ENCODE measurements at regions not wholly inside any gene's neighbourhood (a gene's known extent, or its start where the extent isn't known, plus 50 kb on each side); places are given as distances from the start of the nearest gene placed in this dataset.

DNA sequence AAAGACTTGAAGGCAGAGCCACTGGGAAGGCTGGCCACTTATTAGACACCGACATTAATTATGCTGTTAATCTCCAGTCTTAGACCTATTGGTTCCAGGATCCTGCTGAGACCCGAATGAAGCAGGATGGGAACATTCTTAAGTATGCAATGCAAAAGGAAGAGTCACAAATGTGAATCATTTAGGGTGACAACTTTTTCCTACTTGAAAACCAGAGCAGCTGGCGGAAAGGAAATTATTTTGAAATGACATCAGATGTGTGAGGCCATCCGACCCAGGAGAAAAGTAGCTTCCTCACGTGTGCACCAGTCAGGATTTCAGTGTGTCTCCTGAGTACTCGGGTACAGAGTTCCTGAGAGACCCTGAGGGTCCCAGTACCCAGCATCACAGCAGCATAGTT, 222.9 kb upstream of the NCKAP5 start:
- ATAC-seq (replicated peaks in 1 of 2) (no peak), DNase-seq (no peak)
- Mint-ChIP-seq H3K27ac (no peak overlapping the region), H3K36me3 (ENCODE audit: insufficient read depth in 2 of 2) (peaks cover 3 to 4% of the 10 kb centered on the region in 2 donors), H3K27me3 (ENCODE audit: low read depth) (peaks cover 10% of the 10 kb centered on the region), H3K4me3 (no peak overlapping the region), H3K9me3 (peaks cover 3 to 12% of the 10 kb centered on the region in 2 donors), H3K4me1 (ENCODE audit: low read depth) (no peaks in the 10 kb centered on the region)

DNA sequence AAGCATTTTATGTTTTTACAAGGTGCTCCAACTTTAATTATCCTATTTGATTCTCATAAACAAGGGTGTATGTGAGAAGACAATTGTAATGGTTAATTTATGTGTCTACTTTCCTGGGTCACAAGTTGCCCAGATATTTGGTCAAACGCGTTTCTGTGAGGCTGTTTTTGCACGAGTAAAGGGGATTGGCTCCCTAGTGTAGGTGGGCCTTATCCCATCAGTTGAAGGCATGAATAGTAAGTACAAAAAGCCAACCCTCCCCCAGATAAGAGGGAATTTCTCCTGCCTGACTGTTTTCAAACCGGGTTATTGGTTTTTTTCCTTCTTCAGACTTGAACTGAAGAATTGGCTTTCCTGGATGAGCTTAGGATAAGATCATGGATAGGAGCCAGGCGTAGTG, 224.0 kb upstream of the NCKAP5 start:
- no peak overlapping the region for H3K4me3 Mint-ChIP-seq
- ATAC-seq (replicated peaks in 1 of 2) (no peak), DNase-seq (no peak)
- H3K27me3 Mint-ChIP-seq (ENCODE audit: low read depth): peaks cover 10% of the 10 kb centered on the region
- peaks cover 3 to 4% of the 10 kb centered on the region in 2 donors for H3K36me3 Mint-ChIP-seq (ENCODE audit: insufficient read depth in 2 of 2)
- H3K27ac Mint-ChIP-seq: no peak overlapping the region
- no peaks in the 10 kb centered on the region for H3K4me1 Mint-ChIP-seq (ENCODE audit: low read depth)
- H3K9me3 Mint-ChIP-seq: peaks cover 3 to 14% of the 10 kb centered on the region in 2 donors

DNA sequence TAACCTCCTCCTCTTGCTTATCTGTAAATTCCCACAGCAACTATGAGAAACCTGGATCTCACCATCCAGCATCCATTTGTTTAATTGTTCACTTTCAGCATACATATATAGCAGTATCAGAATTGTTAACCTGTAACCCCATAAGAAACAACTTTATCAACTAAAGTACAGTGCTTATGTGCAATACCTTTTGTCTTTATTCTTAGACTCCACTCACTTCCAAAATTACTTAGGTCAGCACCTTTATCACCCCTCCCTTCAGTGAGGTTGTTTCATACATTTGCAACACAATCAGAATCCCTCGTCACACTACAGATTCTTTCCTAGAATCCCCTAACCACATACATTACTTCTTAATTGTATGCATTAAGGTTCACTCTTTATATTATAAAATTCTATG, 225.9 kb upstream of the NCKAP5 start:
- no peak for DNase-seq
- H3K27me3 Mint-ChIP-seq (ENCODE audit: low read depth): peaks cover 5% of the 10 kb centered on the region
- no peak for ATAC-seq (replicated peaks in 1 of 2)
- peaks cover 3 to 18% of the 10 kb centered on the region in 2 donors for H3K9me3 Mint-ChIP-seq
- no peaks in the 10 kb centered on the region for H3K4me1 Mint-ChIP-seq (ENCODE audit: low read depth)
- H3K27ac Mint-ChIP-seq: no peak overlapping the region
- H3K4me3 Mint-ChIP-seq: no peak overlapping the region
- peaks cover 4% of the 10 kb centered on the region in 2 donors for H3K36me3 Mint-ChIP-seq (ENCODE audit: insufficient read depth in 2 of 2)

DNA sequence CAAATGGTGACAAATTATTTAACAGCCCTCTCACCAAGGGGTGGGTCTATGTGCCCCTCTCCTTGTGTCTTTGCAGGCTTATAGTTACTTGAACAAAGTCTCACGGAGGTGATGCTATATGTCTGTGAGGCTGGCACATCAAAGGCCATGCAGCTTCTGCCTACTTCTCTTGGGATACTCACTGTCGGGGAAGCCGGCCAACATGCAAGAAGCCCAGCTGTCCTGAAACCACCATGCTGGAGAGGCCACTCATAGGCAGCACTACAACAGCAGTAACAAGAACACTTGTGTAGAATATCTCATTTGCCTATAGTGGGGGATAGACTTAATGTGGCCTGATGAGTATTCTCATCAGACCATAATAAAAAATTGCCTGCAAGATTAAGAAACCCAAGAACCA, 233.7 kb upstream of the NCKAP5 start:
- Mint-ChIP-seq H3K27me3 (ENCODE audit: low read depth) (peaks cover 18% of the 10 kb centered on the region), H3K36me3 (ENCODE audit: insufficient read depth in 2 of 2) (peaks cover 0 to 1% of the 10 kb centered on the region in 2 donors)
- no peak for DNase-seq

DNA sequence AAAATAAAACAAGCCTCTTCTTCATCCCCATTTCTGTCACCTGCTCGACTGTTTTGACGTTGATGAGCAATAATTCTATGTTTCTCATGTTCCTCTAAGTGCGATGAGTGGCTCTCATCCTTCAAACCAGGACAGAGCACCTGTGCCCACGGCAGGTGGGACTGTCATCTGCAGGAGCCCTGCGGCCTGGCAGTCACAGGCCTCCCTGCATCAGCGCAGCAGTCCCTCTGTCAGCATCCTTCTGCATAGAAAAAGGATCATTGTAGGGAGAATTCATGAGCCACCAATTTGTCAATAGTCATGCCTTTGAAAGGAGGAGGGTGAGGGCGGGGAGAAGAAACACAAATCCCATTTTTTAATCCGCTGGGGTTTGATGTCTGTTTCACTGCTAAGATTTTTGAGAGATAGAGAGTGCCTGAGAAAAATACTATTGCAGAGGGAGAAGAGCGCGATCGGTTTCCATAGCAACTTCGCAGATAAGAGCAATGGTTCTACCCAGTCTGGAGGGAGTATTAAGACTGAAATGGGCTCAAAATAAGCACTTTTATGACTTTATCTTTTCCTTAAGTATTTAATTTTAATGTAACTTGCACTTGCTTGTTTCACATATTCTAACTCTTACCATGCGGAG, 234.3 kb upstream of the NCKAP5 start:
- Mint-ChIP-seq H3K36me3 (ENCODE audit: insufficient read depth in 2 of 2) (peaks cover 0 to 1% of the 10 kb centered on the region in 2 donors), H3K27ac (no peak overlapping the region), H3K4me1 (ENCODE audit: low read depth) (no peaks in the 10 kb centered on the region), H3K27me3 (ENCODE audit: low read depth) (peaks cover 18% of the 10 kb centered on the region), H3K9me3 (peaks cover 0 to 4% of the 10 kb centered on the region in 2 donors), H3K4me3 (no peak overlapping the region)
- no peak for DNase-seq
- ATAC-seq (replicated peaks in 1 of 2): no peak

More for the DNA sequence above, 233.7 kb upstream of the NCKAP5 start:
- no peak overlapping the region for H3K27ac Mint-ChIP-seq
- no peaks in the 10 kb centered on the region for H3K4me1 Mint-ChIP-seq (ENCODE audit: low read depth)
- H3K9me3 Mint-ChIP-seq: peaks cover 0 to 4% of the 10 kb centered on the region in 2 donors
- ATAC-seq (replicated peaks in 1 of 2): no peak
- H3K4me3 Mint-ChIP-seq: no peak overlapping the region

DNA sequence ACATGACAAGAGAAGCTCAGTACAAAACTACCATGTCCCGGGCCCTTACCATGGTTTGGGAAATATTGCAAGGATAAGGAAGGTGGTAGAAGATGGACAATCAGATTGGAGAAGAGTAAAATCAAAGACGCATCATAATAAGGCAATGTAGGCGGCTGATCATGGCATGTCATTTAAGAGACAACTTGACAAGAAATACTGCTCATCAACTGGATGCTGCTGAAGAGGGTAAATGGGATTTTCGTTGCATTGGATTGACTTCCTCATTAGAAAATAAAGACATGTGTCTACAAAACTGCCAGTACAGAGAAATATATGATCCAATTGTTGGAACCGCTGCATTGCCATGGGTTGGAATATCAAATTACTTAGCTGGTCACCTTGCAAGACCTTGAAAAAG, 238.3 kb upstream of the NCKAP5 start:
- Mint-ChIP-seq H3K9me3 (peaks cover 19% of the 10 kb centered on the region in 2 donors), H3K36me3 (ENCODE audit: insufficient read depth in 2 of 2) (peaks cover 6 to 8% of the 10 kb centered on the region in 2 donors), H3K27me3 (ENCODE audit: low read depth) (peaks cover 6% of the 10 kb centered on the region), H3K27ac (no peak overlapping the region), H3K4me1 (ENCODE audit: low read depth) (no peaks in the 10 kb centered on the region), H3K4me3 (no peak overlapping the region)
- no peak for ATAC-seq (replicated peaks in 1 of 2)
- DNase-seq: no peak

DNA sequence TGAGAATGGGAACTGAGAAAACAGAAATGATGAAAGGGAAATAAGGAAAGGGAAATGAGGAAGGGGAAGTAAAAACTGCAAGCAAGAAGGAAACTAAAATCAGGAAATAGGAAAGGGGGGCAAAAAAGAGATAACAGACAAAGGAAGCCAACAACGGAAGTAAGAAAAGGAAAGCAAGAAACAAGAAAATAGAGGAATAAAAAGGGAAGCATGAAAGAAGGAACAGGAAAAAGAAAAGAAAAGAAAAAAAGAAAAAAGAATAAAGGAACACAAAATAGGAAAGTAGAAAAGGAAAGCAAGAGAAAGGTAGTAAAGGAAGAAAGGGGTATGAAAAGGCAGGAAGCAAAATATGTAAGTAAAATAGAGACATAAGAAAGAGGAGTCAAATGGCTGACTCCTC, 241.2 kb upstream of the NCKAP5 start:
- H3K4me1 Mint-ChIP-seq (ENCODE audit: low read depth): no peaks in the 10 kb centered on the region
- H3K27me3 Mint-ChIP-seq (ENCODE audit: low read depth): no peaks in the 10 kb centered on the region
- H3K36me3 Mint-ChIP-seq (ENCODE audit: insufficient read depth in 2 of 2): peaks cover 6 to 8% of the 10 kb centered on the region in 2 donors
- ATAC-seq (replicated peaks in 1 of 2) (no peak), DNase-seq (no peak)
- H3K9me3 Mint-ChIP-seq: peaks cover 19 to 23% of the 10 kb centered on the region in 2 donors
- no peak overlapping the region for H3K27ac Mint-ChIP-seq
- no peak overlapping the region for H3K4me3 Mint-ChIP-seq

DNA sequence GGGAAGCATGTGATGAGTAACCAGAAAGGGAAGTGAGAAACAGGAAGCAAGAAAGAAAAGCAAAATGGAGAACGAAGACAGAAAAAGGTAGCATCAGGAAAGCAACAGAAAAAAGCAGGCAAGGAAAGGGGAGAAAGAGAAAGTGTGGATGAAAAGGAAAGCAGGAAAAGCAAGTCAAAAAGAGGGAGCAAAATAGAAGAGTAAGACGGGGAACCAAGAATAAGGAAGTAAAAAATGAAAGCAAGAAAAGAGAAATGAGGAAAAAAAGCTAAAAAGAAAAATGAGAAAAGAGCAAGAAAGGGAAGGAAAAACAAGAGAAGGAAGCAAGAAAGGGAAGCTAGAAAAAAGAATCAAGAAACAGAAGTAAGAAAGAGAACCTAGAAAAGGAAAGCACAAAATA, 242.3 kb upstream of the NCKAP5 start:
- Mint-ChIP-seq H3K4me1 (ENCODE audit: low read depth) (no peaks in the 10 kb centered on the region), H3K9me3 (peaks cover 19 to 23% of the 10 kb centered on the region in 2 donors), H3K27ac (no peak overlapping the region), H3K36me3 (ENCODE audit: insufficient read depth in 2 of 2) (peaks cover 6 to 8% of the 10 kb centered on the region in 2 donors), H3K4me3 (no peak overlapping the region), H3K27me3 (ENCODE audit: low read depth) (no peaks in the 10 kb centered on the region)
- ATAC-seq (replicated peaks in 1 of 2) (no peak), DNase-seq (no peak)

DNA sequence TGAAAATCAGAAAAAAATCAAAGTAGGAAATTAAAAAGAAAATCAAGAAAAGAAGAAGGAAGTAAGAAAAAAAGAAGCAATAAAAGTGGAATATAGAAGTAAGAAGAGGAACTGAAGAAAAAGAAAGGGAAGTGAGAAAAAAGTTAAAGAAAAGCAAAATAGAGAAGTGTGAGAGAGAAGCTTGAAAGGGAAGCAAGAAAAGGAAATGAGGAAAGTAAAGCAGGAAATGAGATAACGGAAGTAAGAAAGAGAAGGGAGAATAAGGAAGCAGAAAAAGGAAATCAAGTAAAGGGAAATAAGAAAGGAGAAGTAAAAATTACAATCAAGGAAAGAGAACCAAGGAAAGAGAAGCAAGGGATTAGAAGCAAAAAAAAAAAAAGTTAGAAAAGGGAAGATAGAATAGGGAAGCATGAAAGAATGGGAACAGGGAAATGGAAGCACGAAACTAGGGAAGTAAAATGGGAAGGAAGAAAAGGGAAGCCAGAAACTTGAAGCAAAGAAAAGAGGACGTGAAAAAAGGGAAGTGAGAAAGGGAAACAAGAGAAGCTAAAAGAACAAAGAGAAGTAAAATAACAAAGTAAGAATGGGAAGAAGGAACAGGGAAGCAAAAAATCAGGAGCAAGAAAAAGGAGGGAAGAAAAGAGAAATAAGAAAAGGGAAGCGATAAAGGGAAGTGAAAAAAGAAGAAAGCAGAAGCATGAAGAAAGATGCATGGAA, 243.3 kb upstream of the NCKAP5 start:
- no peak overlapping the region for H3K27ac Mint-ChIP-seq
- peaks cover 6 to 8% of the 10 kb centered on the region in 2 donors for H3K36me3 Mint-ChIP-seq (ENCODE audit: insufficient read depth in 2 of 2)
- peaks cover 19 to 23% of the 10 kb centered on the region in 2 donors for H3K9me3 Mint-ChIP-seq
- H3K27me3 Mint-ChIP-seq (ENCODE audit: low read depth): no peaks in the 10 kb centered on the region
- no peak overlapping the region for H3K4me3 Mint-ChIP-seq
- DNase-seq (no peak), ATAC-seq (replicated peaks in 1 of 2) (no peak)
- H3K4me1 Mint-ChIP-seq (ENCODE audit: low read depth): no peaks in the 10 kb centered on the region

DNA sequence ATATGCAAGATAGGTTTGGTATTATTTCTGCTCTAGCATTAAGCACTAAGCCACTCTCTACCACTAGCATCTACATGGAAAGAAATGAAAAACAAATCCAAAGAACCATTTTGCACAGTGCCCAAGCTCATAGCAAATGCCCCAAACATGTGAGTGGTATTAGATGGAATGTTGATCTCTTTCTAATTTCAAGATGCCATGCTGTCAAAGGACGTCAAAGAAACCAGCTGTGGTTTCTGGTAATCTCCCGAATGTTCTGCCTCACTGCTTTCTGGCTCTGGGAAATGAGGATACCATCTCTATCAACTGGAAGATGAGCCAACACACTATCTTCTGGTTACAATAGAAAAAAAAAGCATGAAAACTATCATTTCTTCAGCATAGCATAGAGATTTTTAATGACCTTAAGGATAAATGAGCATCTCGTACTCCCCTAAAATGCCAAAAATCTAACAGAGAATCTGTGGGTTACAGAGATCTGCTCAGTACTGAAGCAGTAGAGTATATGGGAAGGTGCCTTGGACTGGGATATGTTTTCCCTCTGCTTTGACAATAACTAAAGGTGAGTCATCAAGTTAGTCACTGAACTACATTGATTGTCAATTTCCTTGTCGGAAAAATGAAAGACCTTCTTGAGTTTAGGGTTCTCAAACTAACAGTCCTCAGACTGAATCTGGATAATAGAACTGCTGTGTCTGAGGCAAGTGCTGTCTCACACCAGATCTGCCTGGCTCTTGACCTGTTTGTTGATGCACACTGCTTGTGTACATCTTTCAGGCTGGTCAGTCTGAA, 244.8 kb upstream of the NCKAP5 start:
- ATAC-seq (replicated peaks in 1 of 2) (no peak), DNase-seq (no peak)
- H3K4me1 Mint-ChIP-seq (ENCODE audit: low read depth): no peaks in the 10 kb centered on the region
- peaks cover 6 to 8% of the 10 kb centered on the region in 2 donors for H3K36me3 Mint-ChIP-seq (ENCODE audit: insufficient read depth in 2 of 2)
- H3K27ac Mint-ChIP-seq: no peak overlapping the region
- H3K27me3 Mint-ChIP-seq (ENCODE audit: low read depth): peaks cover 5% of the 10 kb centered on the region
- no peak overlapping the region for H3K4me3 Mint-ChIP-seq
- H3K9me3 Mint-ChIP-seq: peaks cover 19 to 23% of the 10 kb centered on the region in 2 donors

DNA sequence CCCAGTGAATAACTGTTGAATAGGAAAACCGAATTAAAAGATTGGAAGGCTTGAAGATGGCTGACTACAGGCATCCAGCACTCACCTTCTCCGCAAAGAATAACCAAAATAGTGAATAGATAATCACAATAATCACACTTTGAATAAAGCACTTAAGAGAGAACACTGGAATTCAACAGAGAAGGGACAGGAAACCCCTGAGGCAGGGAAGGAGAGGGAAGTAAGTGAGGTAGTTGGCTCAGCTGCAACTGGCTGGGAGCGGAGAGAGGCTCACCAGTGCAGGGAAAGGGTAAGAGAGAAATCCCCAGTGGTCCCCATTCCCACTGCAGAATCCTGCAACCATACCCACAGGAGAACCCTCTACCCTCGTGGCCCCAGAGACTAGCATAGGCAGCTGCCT, 246.6 kb upstream of the NCKAP5 start:
- H3K4me1 Mint-ChIP-seq (ENCODE audit: low read depth): no peaks in the 10 kb centered on the region
- no peak overlapping the region for H3K4me3 Mint-ChIP-seq
- no peak for ATAC-seq (replicated peaks in 1 of 2)
- H3K9me3 Mint-ChIP-seq: peaks cover 9 to 15% of the 10 kb centered on the region in 2 donors
- peaks cover 14% of the 10 kb centered on the region for H3K27me3 Mint-ChIP-seq (ENCODE audit: low read depth)
- H3K36me3 Mint-ChIP-seq (ENCODE audit: insufficient read depth in 2 of 2): peaks cover 0 to 3% of the 10 kb centered on the region in 2 donors
- H3K27ac Mint-ChIP-seq: no peak overlapping the region
- DNase-seq: no peak

DNA sequence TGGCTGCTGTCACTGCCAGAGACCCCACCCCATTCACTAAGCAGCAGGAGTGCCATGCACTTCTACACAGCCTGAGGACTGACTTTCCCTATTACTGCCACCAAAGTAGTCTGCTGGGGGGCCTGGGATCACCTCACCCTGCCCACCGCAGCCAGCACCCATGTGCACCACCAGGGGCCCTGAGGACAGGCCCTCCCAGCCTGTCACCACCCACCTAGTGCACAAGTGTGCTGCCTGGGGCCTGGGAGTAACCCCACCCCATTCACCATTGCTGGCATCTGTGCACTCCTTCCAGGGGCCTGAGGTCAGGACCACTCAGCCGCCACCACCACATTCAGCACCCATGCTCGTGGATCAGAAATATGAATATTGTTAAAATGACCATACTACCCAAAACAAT, 247.8 kb upstream of the NCKAP5 start:
- no peak for ATAC-seq (replicated peaks in 1 of 2)
- H3K4me3 Mint-ChIP-seq: no peak overlapping the region
- no peaks in the 10 kb centered on the region for H3K4me1 Mint-ChIP-seq (ENCODE audit: low read depth)
- no peak overlapping the region for H3K27ac Mint-ChIP-seq
- H3K36me3 Mint-ChIP-seq (ENCODE audit: insufficient read depth in 2 of 2): no peaks in the 10 kb centered on the region
- peaks cover 2 to 9% of the 10 kb centered on the region in 2 donors for H3K9me3 Mint-ChIP-seq
- peaks cover 14% of the 10 kb centered on the region for H3K27me3 Mint-ChIP-seq (ENCODE audit: low read depth)
- no peak for DNase-seq
